ENCODE measurements at regions not wholly inside any gene's neighbourhood (a gene's known extent, or its start where the extent isn't known, plus 50 kb on each side); places are given as distances from the start of the nearest gene placed in this dataset.

GRCh38 chr7:422886-423225 is 96.8 kb downstream of the PDGFA start:
- ATAC-seq, result no peak
- Histone ChIP-seq H3K36me3 (no peaks in the 10 kb centered on the region), H3K4me3 (no peak overlapping the region), H3K27me3 (no peaks in the 10 kb centered on the region), H3K27ac (no peak overlapping the region), H3K4me1 (no peaks in the 10 kb centered on the region), H3K9me3 (no peaks in the 10 kb centered on the region)
- TF ChIP-seq CTCF (IDR thresholded peaks at IDR 0.05), result no peak
- peak in 3 of 6 donors; percentile 22 to 46 (median 45) for DNase-seq
- no peak for FAIRE-seq
- 88 to 91% methylated on average over 15 of the region's 15 CpGs for WGBS, 2 donors
- intact Hi-C loops (cut with DNase I), result no loop called here

DNA sequence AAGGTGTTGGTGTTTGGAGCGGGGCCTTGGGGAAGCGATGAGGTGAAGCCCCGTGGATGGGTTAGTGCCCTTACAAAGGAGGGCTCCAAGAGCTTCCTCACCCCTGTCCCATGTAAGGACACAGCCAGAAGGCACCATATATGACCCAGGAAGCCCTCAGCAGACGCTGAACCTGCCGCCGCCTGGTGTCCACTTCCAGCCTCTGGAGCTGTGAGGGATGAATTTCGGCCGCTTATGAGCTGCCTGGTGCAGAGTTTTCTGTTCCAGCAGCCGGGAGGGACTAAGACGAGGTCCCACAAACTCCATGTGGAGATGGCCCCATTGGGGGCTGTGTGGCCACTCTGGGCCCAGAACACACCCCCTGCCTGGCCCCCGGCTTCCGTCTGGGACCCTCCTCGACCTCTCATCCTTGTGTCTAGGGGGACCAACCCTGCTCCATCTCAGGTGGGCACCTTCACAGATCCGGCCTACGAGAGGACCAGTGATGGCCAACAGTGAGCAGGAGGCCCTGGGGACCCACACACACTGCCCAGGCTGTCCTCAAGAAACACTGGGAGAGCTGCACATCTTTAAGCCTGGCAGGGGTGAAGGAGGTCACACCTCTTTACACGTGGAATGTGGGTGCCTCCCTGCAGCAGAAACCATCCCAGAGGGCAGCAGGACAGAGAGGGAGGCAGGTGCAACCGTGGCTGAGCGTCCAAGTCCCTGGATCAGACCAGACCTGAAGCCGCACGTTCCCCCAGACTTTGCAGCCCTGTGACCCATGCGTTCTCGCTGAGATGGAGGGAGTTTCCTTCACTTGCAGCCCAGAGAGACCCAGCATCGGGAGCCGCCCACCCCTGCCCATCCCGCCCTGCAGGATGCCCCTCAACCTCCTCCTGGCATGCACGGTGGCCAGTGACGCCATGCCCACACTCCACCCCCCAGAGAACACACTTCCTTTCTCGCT is 96.1 kb downstream of the PDGFA start:
- no peak overlapping the region for H3K4me3 ChIP-seq
- FAIRE-seq, result no peak
- peak in 2 of 6 donors; percentile 41 to 45 for DNase-seq
- no peaks in the 10 kb centered on the region for H3K4me1 ChIP-seq
- 87 to 91% methylated on average over 28 of the region's 28 CpGs for WGBS, 2 donors
- ATAC-seq, result no peak
- no peak overlapping the region for H3K27ac ChIP-seq
- no peak for TF ChIP-seq CTCF (IDR thresholded peaks at IDR 0.05)
- no peaks in the 10 kb centered on the region for H3K36me3 ChIP-seq
- H3K9me3 ChIP-seq, result no peaks in the 10 kb centered on the region
- intact Hi-C loops (cut with DNase I), result no loop called here
- no peaks in the 10 kb centered on the region for H3K27me3 ChIP-seq

- DNase-seq (peak in 3 of 6 donors; percentile 12 to 43 (median 41)), ATAC-seq (no peak), FAIRE-seq (no peak)
- Histone ChIP-seq H3K4me1 (no peaks in the 10 kb centered on the region), H3K9me3 (no peaks in the 10 kb centered on the region), H3K36me3 (no peaks in the 10 kb centered on the region), H3K27me3 (no peaks in the 10 kb centered on the region), H3K4me3 (no peak overlapping the region), H3K27ac (no peak overlapping the region)
- TF ChIP-seq CTCF (IDR thresholded peaks at IDR 0.05), result no peak
- intact Hi-C loops (cut with DNase I), result no loop called here
- WGBS, 2 donors, result 77 to 84% methylated on average over 7 to 9 of the region's 9 CpGs
Measured at GRCh38 chr7:424301-424935, 95.2 kb downstream of the PDGFA start.

- no peak for TF ChIP-seq CTCF (IDR thresholded peaks at IDR 0.05)
- 81 to 84% methylated on average over 46 of the region's 46 CpGs for WGBS, 2 donors
- intact Hi-C loops (cut with DNase I), result no loop called here
- H3K27me3 ChIP-seq, result no peaks in the 10 kb centered on the region
- H3K36me3 ChIP-seq, result no peaks in the 10 kb centered on the region
- H3K4me3 ChIP-seq, result no peak overlapping the region
- no peak overlapping the region for H3K27ac ChIP-seq
- no peaks in the 10 kb centered on the region for H3K9me3 ChIP-seq
- DNase-seq (peak in 2 of 6 donors; percentile 26 to 60), FAIRE-seq (no peak), ATAC-seq (no peak)
- H3K4me1 ChIP-seq, result no peaks in the 10 kb centered on the region
Measured at GRCh38 chr7:424961-425793, 94.5 kb downstream of the PDGFA start.
